ENCODE measurements at regions not wholly inside any gene's neighbourhood (a gene's known extent, or its start where the extent isn't known, plus 50 kb on each side); places are given as distances from the start of the nearest gene placed in this dataset.
"Not testable (repeated sequence)": the region's sequence is repeated elsewhere in the genome, so short reads cannot be mapped to it uniquely, and the experiment has no call there.

DNA sequence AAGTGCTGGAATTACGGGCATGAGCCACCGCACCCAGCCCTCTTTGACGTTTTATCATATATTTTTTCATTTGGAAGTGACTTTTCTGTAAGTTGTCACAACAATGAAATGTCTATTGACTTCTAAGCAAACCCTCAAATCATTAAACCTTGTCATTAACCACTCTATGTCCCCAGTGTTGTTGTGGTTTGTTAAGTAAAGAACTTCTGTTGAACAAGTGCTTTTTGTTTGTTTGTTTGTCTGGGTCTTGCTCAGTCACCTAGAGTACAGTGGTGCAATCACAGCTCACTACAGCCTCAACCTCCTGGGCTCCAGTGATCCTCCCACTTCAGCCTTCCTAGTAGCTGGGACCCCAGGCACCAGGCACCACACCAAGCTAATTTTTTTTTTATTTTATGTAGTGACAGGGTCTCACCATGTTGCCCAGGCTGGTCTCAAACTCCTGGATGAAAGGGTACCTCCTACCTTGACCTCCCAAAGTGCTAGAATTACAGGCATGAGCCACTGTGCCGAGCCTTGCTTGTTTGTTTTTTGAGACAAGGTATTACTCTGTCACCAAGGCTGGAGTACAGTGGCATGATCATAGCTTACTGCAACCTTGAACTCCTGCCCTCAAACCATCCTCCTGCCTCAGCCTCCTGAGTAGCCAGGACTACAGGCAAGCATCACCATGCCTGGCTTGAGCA is 57.6 kb upstream of the LOC128125822 start:
- Mint-ChIP-seq H3K4me3 (no peak overlapping the region), H3K36me3 (ENCODE audit: insufficient read depth) (no peaks in the 10 kb centered on the region), H3K9me3 (no peaks in the 10 kb centered on the region), H3K27me3 (ENCODE audit: low read depth) (peaks cover 5% of the 10 kb centered on the region), H3K4me1 (ENCODE audit: low read depth) (no peaks in the 10 kb centered on the region)
- no peak for ATAC-seq
- DNase-seq = no peak

DNA sequence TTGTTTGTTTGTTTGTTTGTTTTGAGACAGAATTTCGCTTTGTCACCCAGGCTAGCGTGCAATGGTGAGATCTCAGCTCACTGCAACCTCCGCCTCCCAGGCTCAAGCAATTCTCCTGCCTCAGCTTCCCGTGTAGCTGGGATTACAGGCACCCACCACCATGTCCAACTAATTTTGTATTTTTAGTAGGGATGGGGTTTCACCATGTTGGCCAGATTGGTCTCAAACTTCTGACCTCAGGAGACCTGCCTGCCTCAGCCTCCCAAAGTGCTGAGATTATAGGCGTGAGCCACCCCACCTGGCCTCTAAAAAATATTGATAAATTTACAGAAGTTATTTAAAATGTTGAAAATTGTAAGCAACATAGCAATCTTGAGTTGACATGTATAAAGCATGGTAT is 57.1 kb upstream of the LOC128125822 start:
- not testable (repeated sequence) for H3K4me3 Mint-ChIP-seq; H3K9me3 Mint-ChIP-seq; ATAC-seq; H3K27me3 Mint-ChIP-seq (ENCODE audit: low read depth); H3K4me1 Mint-ChIP-seq (ENCODE audit: low read depth); DNase-seq; H3K36me3 Mint-ChIP-seq (ENCODE audit: insufficient read depth)

DNA sequence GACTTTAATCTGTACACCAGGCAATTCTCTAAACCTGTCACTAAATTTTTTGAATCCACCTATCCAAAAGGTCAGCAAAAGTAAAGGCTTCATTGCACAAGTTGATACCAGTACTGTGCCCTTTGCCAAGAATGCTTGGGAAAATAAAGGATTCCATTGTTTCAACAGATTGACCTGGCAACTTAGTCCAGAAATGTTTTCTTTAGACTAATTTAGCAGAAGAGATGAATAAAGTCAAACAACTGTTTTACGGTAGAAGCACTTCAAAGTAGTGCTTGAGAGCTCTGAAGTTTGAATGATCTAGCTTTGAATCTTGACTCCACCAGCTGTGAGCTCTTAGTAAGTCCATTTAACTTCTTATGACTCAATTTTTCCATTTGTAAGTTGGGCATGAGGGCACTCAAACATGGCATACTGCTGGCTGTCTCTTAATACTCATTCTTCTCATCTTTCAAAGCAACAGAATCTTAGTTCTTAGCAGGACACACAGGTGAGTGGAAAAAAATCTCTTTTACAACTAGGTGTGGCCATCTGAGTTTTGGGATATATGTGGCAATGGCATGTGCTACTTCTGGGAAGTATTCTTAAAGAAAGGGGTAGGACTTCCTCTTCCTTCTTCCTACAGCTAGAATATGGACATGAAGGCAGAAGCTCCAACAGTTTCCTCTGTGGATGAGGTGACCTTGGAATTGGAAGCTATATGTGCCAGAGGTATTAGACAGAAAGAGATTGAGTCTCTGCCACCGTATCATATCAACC is 55.9 kb upstream of the LOC128125822 start:
- Mint-ChIP-seq H3K36me3 (ENCODE audit: insufficient read depth) (no peaks in the 10 kb centered on the region), H3K4me1 (ENCODE audit: low read depth) (no peaks in the 10 kb centered on the region), H3K27me3 (ENCODE audit: low read depth) (peaks cover 5% of the 10 kb centered on the region), H3K9me3 (no peaks in the 10 kb centered on the region), H3K4me3 (no peak overlapping the region)
- ATAC-seq = no peak
- no peak for DNase-seq

DNA sequence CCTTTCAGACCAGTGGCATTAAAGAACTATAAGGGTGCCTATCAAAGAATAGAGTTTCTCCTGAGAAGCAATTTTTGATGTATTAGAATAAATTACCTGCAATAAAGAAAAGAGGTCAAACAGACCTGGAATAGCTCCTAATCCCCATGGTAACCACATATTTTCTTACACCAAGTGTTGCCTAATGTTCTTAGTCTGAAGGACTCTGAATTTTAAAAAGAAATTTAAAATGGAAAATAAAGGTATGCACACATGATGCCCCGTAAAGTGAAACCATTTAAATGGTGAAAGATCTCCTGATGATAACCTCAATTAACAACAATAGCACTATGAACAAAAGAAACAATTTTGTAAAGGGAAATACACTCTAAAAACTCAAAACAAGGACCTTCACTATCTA is 55.1 kb upstream of the LOC128125822 start:
- no peaks in the 10 kb centered on the region for H3K4me1 Mint-ChIP-seq (ENCODE audit: low read depth)
- peaks cover 5% of the 10 kb centered on the region for H3K27me3 Mint-ChIP-seq (ENCODE audit: low read depth)
- no peaks in the 10 kb centered on the region for H3K36me3 Mint-ChIP-seq (ENCODE audit: insufficient read depth)
- DNase-seq (no peak), ATAC-seq (no peak)
- H3K4me3 Mint-ChIP-seq = no peak overlapping the region
- no peaks in the 10 kb centered on the region for H3K9me3 Mint-ChIP-seq

DNA sequence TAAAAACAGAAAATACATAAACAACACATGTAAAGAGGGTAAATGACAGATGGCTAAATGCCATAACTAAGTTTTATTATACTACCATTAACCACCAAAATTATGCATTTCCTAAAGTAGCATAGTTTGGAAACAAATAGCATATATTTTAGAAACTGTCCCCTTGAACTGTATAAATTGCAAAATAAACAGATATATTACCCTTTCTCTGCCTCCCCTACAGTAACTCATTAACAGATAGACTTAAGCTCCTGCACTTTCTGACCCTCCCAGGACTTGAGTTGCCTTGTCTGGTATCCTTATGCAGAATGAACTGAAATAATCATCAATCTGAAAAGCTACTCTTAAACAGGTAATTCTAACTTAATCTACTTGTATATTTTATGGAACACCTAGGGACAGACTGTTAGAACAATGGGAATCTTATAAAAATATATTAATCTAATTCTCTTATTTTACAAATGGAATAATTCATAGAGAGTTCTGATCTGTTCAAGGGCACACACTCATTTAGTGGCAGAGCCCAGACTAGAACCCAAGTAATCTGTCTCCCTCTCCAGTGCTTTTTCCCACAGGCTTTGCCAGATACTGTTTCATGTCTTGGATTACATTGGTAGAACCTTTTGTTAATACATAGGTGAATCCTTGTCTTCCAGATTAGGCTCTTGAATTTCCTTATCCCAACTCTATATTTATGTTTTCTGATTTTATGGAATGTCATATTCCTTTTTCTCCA is 50.6 kb upstream of the LOC128125822 start:
- Mint-ChIP-seq H3K4me3 (no peak overlapping the region), H3K4me1 (ENCODE audit: low read depth) (peaks cover 2% of the 10 kb centered on the region), H3K9me3 (no peaks in the 10 kb centered on the region), H3K27me3 (ENCODE audit: low read depth) (no peaks in the 10 kb centered on the region), H3K36me3 (ENCODE audit: insufficient read depth) (no peaks in the 10 kb centered on the region)
- ATAC-seq (no peak), DNase-seq (no peak)

Measured in activated T-cell treated with anti-CD3 and anti-CD28 coated beads, Interleukin-2, amount 50 U/mL, for 4 hours (primary cell).